Hepatocyte (in vitro differentiated cells): ENCODE measurements at regions not wholly inside any gene's neighbourhood (a gene's known extent, or its start where the extent isn't known, plus 50 kb on each side); places are given as distances from the start of the nearest gene placed in this dataset.
"Not testable (repeated sequence)": the region's sequence is repeated elsewhere in the genome, so short reads cannot be mapped to it uniquely, and the experiment has no call there.

Source experiments
- CTCF ChIP-seq: fragments of 200-600 bp; sonication (generic); IDR thresholded peaks from 2 replicates; pipeline ENCODE4 v1.5.1; 2016; ENCODE audit warnings: antibody characterized with exemption, mild to moderate bottlenecking; ENCODE audit not compliant: poor library complexity
- EZH2 ChIP-seq: fragments of 200-600 bp; sonication (generic); IDR thresholded peaks from 2 replicates; pipeline ENCODE4 v1.6.1; 2016; ENCODE audit warnings: antibody characterized with exemption, mild to moderate bottlenecking, borderline replicate concordance

GRCh38 chr1:120311930-120312329 is 102.9 kb upstream of the NBPF8 start:
- TF ChIP-seq CTCF, EZH2: not testable (repeated sequence)
